NCI-H146 treated with DMSO at 0.1 percent for 48 hours (cell line): ENCODE measurements at regions not wholly inside any gene's neighbourhood (a gene's known extent, or its start where the extent isn't known, plus 50 kb on each side); places are given as distances from the start of the nearest gene placed in this dataset.
"Not testable (repeated sequence)": the region's sequence is repeated elsewhere in the genome, so short reads cannot be mapped to it uniquely, and the experiment has no call there.

Experiments used
- DNase-seq: peaks from one replicate; lab custom pipeline; 2025; ENCODE audit not compliant: unreplicated experiment; lab: John Stamatoyannopoulos, UW

DNA sequence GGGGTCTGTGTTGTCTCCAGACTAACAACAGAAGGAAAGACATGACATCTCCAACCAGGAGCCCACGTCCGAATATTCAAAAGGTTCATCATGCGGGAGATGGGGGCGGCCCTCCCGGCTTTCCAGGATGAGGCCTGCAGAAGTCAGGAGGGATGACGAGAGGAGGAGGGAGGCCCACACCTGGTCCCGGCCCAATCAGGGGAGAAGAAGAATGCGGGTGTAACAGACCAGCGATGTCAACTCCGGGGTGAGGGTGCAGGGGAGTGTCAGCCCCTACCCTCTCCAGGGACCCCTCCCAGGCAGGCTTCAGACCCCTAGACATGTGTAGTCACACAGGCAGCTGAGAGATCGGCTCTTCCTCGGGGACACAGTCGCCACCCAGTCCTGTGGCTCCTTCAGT, 275.3 kb upstream of the ZNF507 start:
- DNase-seq = no peak

DNA sequence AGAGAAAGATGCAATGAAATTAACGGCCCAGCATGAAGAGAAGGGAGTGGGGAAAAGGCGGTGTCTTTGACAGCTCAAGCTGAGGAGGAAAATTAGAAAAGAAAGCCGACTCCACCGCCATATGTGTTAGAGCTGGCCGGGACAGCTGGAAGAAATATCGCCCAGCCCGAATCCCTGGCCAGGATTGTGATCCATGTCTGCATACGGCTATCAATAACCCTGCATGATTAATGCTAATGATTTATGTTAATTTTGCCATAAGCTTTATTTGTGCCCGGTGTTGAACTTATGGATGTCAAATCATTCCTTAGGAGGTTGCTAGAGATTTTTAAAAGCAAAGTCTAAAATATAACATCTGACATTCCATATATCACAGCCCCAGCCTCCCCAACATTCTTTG, 263.4 kb upstream of the ZNF507 start:
- DNase-seq = no peak

DNA sequence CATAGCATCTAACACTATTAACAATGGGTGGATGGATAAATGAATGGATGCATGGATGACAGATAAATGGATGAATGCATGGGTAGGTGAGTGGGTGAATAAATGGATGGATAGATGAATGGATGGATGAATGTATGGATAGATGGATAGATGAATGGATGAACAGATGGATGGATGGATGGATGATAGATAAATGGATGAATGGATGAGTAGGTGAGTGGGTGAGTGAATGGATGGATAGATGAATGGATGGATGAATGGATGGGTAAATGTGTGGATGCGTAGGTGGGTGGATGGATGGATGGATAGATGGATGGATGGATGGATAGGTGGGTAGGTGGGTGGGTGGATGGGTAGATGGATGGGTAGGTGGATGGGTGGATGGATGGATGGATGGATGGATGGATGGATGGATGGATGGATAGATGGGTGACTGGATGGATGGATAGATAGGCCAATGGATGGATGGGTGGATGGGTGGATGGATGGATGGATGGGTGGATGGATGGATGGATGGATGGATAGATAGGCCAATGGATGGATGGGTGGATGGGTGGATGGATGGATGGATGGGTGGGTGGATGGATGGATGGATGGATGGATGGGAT, 260.6 kb upstream of the ZNF507 start:
- DNase-seq = not testable (repeated sequence)

DNA sequence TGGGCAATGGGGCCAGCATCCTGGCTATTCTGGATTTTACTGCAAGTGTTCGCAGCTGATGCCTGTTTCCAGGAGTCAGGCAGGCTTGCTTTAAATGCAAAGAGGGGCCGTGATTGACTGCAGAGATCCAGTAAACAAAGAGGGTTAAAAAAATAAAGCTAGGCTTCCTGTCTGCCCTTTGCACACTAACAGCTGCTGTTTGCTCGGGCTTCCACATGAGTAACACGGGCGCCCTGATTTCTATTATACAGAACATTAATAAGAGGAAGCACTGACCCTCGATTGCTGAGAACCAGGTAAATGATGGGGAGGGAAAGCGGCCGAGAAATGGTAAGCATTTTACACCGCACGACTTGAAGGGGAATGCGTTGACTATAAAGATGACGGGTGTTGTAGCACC, 254.2 kb upstream of the ZNF507 start:
- no peak for DNase-seq

DNA sequence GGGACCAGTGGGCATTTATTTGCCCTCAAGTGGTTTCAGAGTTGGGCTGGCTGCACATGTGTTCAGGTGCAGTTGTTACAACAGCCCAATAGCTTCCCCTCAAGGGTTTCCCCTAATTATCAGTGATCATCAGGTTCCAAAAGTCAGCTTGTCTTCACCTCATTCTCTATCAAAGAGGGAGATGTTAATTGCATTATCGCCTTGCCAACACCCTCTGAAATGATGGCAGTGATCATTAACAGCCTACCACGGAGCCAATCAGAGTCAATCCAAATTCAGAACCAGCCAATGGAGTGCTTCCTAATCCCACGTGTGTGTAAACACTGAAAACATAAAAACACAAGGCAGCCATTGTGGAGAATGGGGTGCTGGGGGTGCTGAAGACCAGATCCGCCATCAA, 248.4 kb upstream of the ZNF507 start:
- no peak for DNase-seq

DNA sequence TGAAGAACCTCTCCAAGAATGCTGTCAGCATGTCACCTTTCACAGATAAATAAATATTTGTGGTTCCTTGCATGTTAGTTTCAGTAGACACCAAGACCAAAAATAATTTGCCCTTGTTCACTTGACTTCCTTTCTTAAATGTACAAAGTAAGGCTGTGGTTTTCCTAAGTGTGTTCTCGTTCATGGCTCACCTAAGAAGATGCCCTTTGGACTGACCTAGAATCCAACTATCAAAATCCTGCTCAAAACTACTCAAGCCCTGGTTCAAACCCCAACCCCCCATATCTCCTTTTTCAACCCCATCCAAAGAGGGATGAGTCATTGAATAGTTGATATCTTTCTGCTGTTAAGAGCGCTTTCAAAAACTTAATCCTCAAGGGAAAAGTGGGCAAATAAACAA, 247.8 kb upstream of the ZNF507 start:
- DNase-seq = no peak

DNA sequence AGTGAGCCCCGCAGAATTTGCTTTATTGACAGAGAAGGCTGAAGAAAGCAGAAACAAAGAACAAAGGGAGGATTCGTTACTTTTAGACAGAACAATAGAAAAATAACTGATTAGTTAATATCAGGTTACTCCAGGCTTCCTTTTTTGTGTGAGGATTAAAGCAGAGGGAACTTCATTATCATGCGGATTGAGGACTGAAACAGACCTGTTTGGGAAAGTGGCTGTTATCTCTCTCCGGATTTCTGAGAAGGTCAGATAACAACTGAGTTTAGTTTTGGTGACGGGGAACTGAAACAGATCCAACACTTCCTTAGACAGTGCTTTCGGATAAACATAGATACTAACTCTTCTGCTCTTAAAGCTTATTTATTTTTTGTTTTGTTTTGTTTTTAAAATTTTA, 246.4 kb upstream of the ZNF507 start:
- no peak for DNase-seq

DNA sequence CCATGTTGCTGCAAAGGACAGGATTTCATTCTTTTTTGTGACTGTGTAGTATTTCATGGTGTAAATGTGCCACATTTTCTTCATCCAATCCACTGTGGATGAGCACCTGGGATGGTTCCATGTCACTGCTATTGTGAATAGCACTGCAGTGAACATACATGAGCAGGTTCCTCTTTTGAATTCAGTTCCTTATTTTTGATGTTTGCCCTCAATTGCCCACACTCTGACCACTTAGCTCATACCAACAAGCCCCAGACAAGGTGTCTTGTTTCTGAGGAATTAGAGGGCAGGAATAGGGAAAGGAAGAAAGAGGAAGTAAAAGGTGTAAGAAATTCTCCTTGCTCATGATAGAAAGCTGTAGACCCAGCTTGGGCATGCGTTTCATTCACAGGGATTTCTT, 244.2 kb upstream of the ZNF507 start:
- DNase-seq = no peak

DNA sequence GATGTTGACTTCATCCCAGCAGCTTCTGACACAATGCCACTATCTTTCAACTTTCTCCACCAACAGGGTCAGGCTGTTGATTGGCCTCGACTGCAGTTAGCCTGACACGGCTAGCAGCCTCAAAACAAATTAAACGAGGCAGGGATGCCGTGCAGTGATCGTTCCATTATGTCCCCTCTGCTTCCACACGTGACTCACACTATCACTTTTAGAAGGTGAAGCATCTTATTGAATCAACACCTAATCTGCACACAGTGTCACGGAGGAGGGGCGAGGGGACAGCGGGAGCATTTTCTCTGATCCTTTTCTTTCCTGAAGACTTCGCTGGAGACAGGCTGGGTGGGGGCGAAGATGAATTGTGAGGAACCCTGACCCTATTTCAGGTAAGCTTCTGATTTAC, 241.9 kb upstream of the ZNF507 start:
- DNase-seq = no peak

DNA sequence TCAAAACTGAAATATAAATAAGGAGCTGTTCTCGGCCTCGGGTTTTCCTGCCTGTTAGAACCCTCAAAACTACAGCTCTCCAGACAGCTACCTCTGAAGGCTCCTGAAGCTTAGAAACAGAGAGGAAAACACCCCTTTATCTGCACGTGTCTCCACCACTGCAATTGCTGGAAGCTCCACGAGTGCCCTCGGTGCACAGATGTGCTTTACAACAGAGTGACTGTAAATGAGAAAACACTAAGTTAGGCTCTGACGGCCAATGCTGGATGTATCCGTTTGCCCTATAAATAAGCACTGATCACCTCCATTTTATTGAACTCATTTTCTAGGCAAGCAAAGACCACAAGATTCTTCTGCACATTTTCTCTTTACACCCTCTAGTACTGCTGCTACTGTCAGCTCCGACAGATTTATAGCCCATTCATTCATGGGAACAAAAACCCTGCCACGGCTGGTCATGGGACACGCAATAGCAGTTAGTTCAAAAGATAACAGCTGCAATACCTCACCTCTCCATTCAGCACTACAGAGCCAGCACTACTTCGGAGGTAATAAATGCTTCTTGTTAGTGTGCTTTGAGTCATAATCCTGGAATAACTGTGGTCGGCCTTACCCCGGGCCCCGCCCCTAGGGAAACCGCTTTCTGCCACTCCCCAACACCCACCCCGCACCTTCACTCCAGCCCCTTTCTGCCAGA, 241.1 kb upstream of the ZNF507 start:
- DNase-seq = no peak

DNA sequence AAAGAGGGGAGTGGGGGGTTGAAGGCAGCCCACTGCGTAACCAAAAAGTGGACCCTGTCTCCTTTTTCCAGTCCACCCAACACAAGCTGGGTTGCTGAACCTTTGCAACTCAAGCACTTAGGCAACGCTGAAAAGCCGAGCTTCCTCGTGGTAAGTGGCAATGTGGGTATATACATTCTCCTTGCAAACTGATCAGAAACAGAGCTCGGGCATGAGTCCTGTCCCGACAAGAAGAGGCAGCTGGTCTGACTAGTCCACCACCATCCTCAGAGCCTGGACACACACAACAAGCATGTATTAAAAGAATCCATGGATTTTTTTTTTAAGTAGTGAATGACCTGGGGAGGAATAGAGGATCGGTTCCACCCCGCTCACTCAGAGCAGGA, 240.6 kb upstream of the ZNF507 start:
- no peak for DNase-seq

DNA sequence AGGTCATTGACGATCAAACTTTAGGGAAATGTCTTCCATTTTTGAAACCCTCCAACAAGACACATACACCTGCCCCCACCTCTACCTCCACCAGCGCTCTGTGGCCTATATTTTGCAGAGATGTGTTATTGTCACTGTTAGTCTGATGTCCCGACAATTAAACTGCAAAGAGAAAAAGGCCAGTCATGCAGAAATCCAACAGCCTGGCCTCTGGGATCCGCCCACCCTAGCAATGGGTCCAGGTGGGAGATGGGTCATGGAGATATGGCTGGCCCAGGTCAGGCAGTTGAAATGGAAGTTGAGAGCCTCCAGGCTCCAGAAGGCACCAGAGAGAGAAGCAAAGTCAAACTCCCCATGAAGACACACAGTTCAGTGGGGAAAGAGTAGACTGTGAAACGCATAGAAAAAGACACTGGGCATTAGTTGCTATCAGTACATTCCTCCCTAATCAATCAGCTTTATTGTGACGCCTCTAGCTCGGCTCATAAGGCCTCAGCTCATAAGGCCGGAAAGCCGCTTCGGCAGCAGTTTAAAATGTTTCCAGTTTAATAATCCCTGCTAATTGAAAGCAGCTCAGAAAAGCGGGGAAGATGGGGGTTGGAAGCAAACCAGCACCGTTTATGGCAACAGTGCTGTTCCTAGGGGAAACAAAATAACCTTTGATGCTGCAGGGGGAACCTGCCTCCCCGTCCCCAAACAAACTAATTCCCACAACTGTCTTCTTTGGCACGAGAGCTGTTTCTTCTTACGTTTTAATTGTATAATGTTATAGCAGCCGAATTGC, 239.7 kb upstream of the ZNF507 start:
- no peak for DNase-seq

DNA sequence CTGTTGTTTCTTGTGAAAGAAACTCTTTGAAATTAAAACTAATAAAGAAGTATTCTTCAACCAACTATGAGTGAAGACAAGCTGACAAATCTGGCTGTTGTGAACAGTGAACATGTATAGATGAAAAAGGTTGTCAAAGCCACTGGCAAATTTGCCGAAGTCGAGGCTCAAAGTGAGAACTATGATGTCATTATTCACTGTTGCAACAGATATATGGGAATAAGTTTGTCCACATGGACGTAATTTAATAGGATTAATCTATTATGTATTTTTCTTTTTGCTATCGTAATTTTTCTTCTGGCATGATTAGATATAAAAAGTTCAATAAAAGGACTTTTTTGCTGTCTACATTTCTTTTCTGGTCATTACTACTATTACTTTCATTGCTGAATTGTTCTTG, 223.2 kb upstream of the ZNF507 start:
- DNase-seq = no peak

DNA sequence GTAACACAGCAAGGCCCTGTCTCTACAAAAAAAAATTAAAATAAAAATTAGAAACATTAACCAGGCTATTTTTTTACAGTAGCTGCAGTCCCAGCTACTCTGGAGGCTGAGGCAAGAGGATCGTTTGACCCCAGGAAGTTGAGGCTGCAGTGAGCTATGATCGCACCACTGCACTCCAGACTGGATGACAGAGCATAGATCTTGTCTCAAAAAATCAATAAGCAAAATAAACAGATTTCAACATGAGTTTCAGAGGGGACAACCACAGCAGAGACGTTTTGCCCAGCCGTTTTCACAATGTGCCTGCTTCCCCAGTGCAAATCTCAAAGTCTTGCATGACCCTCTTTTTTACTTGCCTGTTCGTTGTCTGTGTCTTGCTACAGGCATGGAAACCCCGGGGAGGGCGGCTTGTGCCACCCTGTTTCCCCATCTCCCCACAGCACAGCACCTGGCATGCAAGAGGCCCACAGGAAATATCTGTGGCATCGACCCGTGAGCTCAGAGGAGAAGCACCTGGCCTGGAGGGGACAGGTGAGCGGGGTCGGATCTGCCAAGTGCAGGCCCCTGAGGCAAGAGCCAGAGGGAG, 222.0 kb upstream of the ZNF507 start:
- no peak for DNase-seq

DNA sequence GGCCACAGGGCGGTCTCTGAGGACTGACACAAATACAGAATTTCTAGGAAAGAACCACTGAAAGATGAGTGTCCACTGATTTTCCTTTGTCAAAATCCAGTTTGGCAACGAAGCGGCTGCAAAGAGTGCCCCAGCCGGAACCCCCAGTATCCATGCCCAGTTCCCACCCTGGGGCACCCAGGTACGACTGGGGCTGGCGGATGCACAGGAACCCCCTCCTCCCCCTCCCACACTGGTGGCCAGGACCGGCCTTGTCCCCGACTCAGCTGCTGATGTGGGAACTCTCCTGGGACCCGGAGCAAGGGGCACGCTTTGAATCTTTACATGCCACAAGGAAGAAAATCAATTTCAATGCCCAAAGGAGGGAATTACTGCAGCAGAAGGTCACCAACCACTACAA, 220.8 kb upstream of the ZNF507 start:
- no peak for DNase-seq

DNA sequence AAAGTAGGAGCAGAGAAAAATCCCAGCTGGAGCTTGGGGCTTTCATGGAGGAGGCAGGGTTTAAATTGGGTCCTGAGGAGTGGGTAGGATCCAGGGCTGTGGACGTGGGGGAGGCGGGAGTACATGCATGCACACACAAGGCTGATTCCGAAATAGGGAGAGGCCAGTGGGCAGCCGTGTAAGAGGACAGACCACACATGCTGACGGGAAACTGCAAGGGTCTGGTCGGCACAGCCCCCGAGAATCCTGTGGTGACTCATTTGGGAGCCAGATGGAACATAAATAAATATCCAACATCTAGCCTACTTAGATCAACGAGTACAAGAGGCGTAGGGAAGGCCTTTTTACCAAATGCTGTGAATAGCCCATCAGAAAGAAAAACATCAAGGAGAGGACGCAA, 216.3 kb upstream of the ZNF507 start:
- DNase-seq = no peak

DNA sequence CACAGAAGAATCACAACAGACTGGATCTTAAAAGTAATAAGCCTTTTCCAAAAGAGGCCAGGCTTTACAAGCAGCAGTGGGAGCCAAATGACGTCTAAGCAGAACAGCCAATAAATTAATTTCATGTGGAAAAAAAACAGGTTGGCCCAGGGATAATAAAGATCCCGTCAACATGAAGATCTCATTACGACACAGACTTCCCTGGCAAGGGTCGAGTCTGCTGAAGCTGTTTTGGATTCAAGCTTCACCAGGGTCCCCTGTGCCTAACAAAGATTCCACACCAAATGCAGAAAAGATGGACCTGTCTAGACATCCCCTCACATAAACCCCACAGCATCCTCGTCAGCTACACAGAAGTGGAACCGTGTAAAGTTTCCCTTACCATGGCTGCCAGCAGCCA, 215.1 kb upstream of the ZNF507 start:
- DNase-seq = no peak

DNA sequence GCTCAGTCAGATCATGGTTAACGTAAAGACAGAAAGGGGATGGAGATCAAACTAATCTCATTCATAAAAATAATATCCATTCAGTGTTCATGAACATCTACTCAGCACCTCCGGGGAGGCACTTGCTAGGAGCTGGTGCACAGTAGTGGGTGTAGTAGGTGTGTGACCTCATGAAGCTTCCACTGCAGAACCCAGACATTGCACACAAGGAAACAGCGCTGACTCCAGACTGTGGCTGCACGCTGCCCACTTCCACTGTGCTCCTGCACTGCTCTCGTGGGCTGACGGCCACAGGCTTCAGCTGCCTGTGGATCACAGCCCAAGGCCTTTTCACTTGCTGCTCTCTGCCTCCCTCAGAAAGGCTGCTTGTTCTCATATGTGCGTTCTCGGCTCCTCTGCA, 214.4 kb upstream of the ZNF507 start:
- no peak for DNase-seq

DNA sequence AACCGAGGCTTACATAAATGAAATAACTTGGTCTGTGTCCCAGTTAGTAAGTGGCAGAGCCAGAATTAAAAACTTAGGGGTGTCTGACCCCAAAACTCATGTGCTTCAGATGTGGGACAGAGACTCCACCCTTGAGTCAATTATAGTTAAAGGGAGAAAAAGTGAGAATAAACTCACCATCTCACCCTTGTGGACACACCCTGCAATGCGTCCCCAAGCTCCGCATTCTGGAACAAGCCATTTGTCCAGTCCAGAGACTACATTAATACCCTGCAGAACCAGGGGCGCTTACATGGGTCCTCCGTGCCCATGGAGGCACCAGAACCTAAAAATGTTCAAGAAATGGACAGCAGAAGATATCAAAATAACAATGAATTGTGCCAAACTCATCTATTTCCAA, 207.0 kb upstream of the ZNF507 start:
- DNase-seq = no peak

DNA sequence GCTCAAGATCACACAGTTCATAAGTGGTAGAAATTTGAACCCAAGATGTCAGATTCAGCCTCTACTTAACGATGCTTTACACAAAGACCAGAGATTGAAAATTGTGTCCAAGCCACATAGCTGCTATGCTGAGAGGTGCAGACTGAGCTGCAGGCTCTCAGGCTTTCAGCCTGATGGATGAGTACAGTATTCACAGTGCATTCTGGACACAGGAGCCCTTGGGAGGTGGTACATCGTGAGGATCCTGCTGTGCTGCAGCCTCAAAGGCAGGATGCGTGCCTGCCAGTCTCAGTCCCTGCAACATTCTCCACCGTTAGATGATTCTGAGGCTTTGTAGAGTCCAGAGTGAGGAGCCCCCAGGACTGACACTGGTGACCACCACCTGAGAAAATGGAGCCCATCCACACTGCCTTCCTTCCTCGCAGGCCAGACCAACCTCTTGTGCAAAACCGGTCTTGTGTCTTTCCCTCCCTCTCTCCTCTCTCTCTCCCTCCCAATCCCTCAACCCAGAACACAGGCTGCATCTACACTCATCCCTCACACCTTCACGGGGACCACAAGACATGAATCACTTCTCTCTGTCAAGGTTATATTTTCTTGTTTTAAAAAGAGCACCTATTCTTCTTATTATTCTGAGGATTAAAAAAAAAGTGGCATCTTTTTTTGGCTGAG, 203.4 kb upstream of the ZNF507 start:
- DNase-seq = no peak

DNA sequence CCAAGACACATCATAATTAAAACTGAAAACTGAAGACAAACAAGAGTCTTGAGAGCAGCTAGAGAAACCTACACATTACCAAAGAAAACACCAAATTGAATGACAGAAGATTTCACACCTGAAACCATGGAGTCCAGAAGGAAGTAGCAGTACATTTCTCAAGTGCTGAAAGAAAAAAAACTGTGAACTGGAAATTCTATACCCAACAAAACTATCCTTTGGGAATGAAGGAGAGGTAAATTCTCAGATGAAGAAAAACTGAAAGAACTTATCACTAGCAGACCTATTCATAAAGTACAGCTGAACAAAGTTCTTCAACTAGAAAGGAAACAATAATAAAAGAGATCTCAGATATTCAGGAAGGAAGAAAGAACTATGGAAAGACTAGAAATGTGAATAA, 198.7 kb upstream of the ZNF507 start:
- no peak for DNase-seq

DNA sequence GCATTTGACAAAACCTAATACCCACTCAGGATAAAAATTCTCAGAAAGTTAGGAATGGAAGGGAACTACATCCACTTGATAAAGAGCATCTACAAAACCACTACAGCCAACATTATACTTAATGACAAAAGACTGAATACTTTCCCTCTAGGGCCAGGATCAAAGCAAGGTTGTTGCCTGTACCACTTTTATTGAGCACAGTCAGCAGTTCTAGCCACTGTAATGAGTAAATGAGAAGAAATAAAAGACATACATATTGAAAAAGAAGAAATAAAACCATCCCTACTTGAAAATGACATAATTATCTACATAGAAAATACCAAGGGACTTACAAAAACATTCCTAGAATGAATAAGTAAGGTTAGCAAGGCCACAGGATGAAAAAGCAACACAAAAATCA, 194.8 kb upstream of the ZNF507 start:
- no peak for DNase-seq
